CMK (cell line): ENCODE measurements at regions not wholly inside any gene's neighbourhood (a gene's known extent, or its start where the extent isn't known, plus 50 kb on each side); places are given as distances from the start of the nearest gene placed in this dataset.

ENCODE experiments used
- DNase-seq: peaks from one replicate; pipeline ENCODE4 v3.0.0-alpha.2; 2010; ENCODE audit warnings: low read depth

- DNase-seq, result no peak
These were observed 556.7 kb downstream of the TYW1 start for GRCh38 chr7:67553378-67553777.

- DNase-seq, result no peak
These were observed 558.4 kb downstream of the TYW1 start for GRCh38 chr7:67554986-67555385.

- no peak for DNase-seq
These were observed 568.3 kb downstream of the TYW1 start for GRCh38 chr7:67564959-67565358.

GRCh38 chr7:67566101-67566500 lies 569.5 kb downstream of the TYW1 start:
- DNase-seq, result no peak

GRCh38 chr7:67571026-67571545 lies 574.5 kb downstream of the TYW1 start:
- no peak for DNase-seq

- DNase-seq, result no peak
These were observed 577.0 kb downstream of the TYW1 start for GRCh38 chr7:67573639-67574038.

GRCh38 chr7:67588631-67589030 lies 592.0 kb downstream of the TYW1 start:
- no peak for DNase-seq

- no peak for DNase-seq
These were observed 592.5 kb downstream of the TYW1 start for GRCh38 chr7:67589183-67589582.

GRCh38 chr7:67590649-67591048 lies 594.0 kb downstream of the TYW1 start:
- no peak for DNase-seq

- DNase-seq, result no peak
These were observed 597.2 kb downstream of the TYW1 start for GRCh38 chr7:67593794-67594193.

GRCh38 chr7:67595431-67596180 lies 599.0 kb downstream of the TYW1 start:
- DNase-seq, result no peak

GRCh38 chr7:67597161-67597560 lies 600.5 kb downstream of the TYW1 start:
- DNase-seq, result no peak

- DNase-seq, result no peak
These were observed 601.8 kb downstream of the TYW1 start for GRCh38 chr7:67598469-67598868.

- DNase-seq, result no peak
These were observed 602.9 kb downstream of the TYW1 start for GRCh38 chr7:67599331-67600062.

- DNase-seq, result no peak
These were observed 605.7 kb downstream of the TYW1 start for GRCh38 chr7:67602246-67602887.

GRCh38 chr7:67604461-67605386 lies 608.1 kb downstream of the TYW1 start:
- no peak for DNase-seq

- DNase-seq, result no peak
These were observed 612.2 kb downstream of the TYW1 start for GRCh38 chr7:67608806-67609205.

- no peak for DNase-seq
These were observed 614.3 kb downstream of the TYW1 start for GRCh38 chr7:67610897-67611296.

- DNase-seq, result no peak
These were observed 618.2 kb downstream of the TYW1 start for GRCh38 chr7:67614843-67615242.

- no peak for DNase-seq
These were observed 619.9 kb downstream of the TYW1 start for GRCh38 chr7:67616517-67616916.

GRCh38 chr7:67618556-67619162 lies 622.0 kb downstream of the TYW1 start:
- no peak for DNase-seq
